GM21526 (cell line): ENCODE measurements at regions not wholly inside any gene's neighbourhood (a gene's known extent, or its start where the extent isn't known, plus 50 kb on each side); places are given as distances from the start of the nearest gene placed in this dataset.

Experiments
- ATAC-seq: cut with Tn5 transposase; IDR thresholded peaks from one replicate; pipeline ENCODE4 v1.9.1; 2021; ENCODE audit warnings: moderate library complexity; ENCODE audit not compliant: unreplicated experiment, low FRiP score

- no peak for ATAC-seq
Measured at GRCh38 chrX:20399728-20400414, 133.2 kb upstream of the RPS6KA3 start.

GRCh38 chrX:20397587-20397986 lies 130.9 kb upstream of the RPS6KA3 start:
- no peak for ATAC-seq

GRCh38 chrX:20394451-20394850 lies 127.7 kb upstream of the RPS6KA3 start:
- no peak for ATAC-seq

GRCh38 chrX:20393944-20394343 lies 127.2 kb upstream of the RPS6KA3 start:
- ATAC-seq: no peak

DNA sequence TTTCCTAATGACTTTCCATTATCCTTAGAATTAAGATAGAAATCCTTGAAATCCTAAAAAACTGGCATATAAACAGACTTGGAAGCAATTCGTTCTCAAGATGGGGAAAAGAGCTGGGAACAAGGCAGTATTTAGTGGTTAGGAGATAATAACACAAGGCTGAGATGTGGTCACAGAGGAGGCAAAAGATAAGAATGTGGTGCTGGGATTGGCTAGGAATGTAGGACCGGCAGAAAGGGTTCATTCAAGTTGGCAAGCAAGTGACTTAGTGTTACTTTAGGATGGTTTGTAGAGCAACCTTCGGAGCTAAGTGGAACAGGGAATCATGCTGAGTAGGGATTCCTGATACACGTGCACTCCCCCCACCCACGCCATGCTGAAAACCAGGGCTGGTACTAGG lies 121.9 kb upstream of the RPS6KA3 start:
- no peak for ATAC-seq

DNA sequence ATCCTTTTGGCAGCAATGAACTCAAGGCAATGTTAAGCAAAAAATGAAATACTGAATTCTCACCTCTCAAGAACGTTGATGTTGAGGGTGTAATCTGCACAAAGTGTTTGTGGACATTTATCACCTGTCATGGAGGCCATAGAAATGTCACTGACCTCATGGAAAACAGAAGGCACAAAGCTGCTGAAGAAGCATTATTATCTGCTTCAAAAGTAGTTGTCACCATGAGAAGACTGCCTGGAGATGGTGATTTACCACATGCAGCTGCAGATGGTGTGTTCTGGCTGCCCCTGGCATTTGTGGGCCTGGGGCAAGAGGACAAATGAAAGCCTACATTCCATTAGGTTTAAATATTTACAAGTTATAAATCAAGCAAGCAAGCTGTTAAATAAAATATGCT lies 116.8 kb upstream of the RPS6KA3 start:
- ATAC-seq: no peak

- ATAC-seq: peak; percentile 65
Measured at GRCh38 chrX:20382518-20383297, 116.0 kb upstream of the RPS6KA3 start.

DNA sequence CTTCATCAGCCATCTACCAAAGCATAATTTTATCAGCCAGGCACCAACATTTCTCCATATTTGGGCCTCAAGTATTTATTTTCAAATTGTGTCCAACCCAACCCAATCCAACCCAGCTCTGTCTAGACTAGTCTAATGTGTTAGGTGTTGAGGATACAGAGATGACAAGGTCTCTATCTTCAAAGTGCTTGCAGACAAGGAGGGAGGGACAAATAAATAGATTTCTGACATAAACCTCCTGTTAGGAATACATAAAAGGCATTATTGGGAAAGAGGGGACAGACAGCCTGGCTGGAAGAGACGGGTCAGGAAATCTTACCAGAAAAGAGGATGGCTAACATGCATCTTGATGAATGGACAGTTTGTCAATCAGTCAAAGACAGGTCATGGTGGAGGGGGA lies 115.4 kb upstream of the RPS6KA3 start:
- ATAC-seq: no peak

DNA sequence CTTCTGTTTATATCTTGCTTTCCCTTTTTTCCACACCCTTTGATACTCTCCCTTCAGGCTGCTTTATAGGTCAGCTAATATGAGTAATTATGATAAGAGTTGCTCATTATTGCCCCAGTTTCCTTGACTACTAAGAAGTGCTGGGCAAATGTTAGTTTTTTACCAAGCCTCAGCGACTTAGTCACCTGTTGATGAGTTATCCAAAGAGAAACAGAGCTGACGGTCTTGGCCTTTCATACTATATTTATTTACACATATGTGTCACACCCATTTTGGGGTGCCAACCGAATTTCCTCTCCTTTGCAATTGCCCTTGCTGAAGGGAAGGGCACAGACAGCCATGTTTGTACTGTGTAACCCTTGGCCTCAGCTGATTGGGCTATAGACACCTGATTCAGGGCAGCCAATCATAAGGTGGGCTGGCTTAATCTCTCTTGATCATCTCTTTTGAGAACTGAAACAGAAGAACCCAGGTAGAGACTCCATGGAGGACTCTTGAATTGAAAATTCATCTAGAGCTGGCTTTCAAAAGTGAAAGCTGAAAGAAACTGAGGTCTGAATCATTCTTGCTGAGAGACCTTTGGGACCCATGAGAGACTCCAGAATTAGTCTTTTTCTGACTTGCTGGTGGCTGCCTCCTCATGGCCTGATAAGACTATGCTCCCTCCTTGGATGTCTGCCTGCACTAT lies 111.7 kb upstream of the RPS6KA3 start:
- ATAC-seq: peak; percentile 67

DNA sequence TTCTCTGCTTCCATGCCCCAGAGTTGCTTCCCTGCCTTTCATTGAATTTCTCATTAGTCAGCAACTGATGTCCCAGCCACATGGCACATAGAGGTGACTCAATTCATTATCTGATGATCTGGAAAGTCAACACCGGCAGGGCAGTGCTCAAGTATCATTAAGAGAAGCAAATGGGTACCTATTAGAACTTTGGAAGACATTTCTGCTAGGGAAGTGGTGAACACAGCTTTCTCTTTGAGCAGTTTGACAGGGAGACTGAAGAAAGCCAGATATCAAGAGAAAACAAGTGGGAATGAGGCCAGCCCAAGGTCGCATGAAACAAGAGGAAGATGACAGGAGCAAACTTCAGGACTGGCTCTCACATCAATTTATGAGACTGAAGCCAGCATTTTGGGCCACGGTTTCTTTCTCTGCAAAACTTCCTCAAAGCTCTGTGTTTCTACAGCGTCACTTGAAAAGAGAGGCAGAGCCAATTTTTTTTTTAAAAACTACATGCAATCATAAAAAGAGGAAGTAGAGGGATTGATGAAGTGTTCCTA lies 108.3 kb upstream of the RPS6KA3 start:
- no peak for ATAC-seq

GRCh38 chrX:20374450-20374849 lies 107.7 kb upstream of the RPS6KA3 start:
- ATAC-seq: no peak

- ATAC-seq: no peak
Measured at GRCh38 chrX:20373063-20373462, 106.4 kb upstream of the RPS6KA3 start.

DNA sequence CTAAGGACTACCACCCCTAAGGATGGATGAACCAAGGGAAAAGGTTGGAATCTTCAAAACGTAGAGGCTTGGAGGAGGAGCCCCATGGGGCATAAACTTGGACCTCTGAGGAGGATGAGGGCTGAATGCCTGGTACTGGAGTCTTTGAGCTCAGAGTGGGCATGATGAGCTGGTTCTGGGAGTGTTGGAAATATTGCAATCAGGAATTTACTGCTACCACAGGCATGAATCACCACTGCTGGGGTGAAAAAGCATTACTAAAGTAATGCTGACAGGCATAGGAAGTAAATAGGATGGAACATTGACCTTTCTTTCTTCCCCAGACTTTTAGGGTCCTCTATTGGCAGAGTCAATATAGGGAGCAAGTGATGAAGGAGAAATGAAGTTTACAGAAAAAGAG lies 105.8 kb upstream of the RPS6KA3 start:
- no peak for ATAC-seq

DNA sequence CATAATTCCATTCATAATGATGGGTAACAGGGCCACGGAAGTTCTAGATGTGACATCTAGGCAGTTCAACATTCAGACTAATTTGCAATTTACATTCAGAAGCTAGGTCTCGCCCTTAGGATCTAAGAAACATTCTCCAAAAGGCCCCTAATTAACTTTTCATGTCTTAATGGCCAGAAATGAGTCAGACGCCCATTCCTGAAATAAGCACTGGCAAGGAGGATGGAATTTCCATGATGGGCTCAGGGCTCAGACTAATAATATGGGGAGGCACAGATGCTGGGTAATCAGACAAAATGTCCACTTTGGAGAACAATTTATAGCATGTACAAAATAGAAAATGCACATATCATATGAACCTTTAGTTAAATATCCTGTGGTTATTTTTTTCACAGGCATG lies 102.8 kb upstream of the RPS6KA3 start:
- no peak for ATAC-seq

DNA sequence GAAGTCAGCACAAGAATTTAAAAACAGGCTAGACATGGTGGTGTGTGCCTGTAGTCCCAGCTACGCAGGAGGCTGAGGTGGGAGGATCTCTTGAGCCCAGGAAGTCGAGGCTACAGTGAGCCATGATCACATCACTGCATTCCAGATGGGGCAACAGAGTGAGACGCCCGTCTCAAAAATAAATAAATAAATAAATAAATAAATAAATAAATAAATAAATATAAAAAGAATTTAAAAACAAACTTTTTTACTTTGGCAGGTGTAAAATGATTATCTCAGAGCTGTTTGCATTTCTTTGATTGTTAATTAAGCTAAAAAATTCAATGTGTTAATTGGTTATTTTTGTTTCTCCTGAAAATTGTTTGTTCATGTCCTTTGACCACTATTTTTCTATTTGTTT lies 97.5 kb upstream of the RPS6KA3 start:
- no peak for ATAC-seq

DNA sequence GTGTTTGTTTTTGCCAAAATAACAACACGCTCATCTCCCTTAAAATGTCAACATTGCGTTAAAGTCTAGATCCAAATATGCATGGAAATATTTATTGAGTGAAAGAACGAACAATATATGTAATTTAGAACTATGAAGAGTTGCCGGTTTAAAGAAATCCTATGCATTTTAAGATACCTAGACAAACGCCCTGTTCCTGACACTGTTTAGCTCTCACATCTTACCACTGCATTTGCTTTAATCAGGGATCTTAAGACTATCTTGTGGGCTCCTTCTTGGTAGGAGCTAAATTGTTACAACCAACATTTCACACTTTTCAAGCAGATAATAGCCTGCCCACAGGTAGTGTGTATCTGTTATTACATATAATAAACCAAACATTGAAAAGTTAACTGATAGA lies 96.6 kb upstream of the RPS6KA3 start:
- no peak for ATAC-seq

DNA sequence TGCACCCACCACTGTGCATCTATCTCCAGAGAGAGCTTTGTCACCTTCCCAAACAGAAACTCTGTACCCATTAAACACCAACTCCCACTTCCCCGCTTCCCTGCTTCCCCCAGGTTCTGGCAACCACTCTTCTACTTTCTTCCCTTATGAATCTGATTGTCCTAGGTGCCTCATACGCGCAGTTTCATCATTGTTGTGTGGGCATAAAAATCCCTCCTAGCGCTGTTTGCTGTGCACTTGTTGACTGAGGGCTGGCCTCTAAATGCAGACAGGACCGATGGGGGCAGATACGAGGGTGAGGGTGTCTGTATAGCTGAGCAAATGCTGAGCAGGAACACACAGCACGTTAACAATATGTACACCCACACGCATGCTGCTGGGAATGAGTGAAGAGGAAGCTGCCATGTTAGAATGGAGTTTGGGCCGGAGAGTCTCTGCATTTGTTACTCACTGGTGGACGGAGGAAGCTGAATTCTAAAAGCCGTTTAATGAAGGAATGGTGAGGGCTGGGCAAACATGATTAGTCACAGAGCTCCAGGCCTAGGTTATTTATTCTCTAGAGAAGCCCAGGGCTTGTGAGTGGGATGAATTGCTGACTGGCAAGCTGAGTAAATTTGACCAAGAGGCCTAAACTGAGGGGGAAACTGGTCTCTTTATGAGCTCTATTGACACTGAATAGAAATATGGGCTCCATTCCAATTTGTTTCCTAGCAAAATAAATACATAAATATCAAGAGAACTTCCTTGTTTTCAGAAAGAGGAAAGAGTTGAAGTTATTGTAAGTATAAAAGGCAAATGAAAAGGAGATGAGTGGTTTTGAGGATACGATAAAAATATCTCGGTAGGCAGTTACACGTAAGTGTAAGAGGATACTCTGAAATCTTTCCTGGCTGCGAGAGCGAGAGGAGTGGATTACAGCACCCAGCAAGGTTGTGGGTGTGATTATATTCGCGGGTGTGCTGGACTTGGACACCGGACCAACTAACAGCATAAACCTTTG lies 95.9 kb upstream of the RPS6KA3 start:
- no peak for ATAC-seq

GRCh38 chrX:20361890-20362262 lies 95.2 kb upstream of the RPS6KA3 start:
- ATAC-seq: no peak

DNA sequence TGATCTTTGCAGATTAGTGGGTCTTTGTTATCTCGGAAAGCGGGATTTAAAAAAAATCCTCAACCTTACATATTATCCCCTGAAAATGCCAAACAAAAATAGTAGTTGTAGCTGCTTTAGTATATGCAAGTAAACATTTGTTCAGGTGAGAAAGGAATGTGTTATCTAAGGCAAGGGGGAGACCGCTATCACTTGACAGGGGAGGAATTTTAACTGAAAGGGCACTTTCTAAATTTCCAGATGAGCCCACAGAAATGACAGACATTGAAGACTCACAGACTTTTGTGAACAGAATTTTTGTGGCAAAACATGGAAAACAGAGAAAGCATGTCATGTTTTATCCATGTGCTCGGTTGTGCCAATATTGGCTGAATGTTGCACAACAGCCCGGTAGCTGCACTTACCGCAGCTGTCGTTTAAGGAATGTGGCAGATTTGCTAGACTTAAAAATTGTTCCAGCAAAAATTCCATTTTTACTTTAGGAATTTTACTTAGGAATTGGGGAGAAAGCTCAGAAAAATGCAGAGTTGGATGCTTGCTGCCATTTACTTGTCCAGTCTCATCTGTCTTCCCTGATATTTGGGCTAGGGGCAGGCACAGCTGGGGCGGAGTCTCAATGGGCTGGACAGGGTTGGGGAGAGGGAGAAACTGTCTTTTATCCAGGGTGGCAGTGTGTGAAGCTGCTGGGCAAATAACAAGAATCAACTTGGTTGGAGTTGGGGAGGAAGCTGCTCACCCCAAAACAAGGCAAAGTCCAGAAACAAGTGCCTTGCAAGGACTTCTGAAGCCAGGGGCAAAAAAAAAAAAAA lies 94.6 kb upstream of the RPS6KA3 start:
- ATAC-seq: no peak
